HepG2 (cell line): ENCODE measurements at regions not wholly inside any gene's neighbourhood (a gene's known extent, or its start where the extent isn't known, plus 50 kb on each side); places are given as distances from the start of the nearest gene placed in this dataset.
"Not testable (repeated sequence)": the region's sequence is repeated elsewhere in the genome, so short reads cannot be mapped to it uniquely, and the experiment has no call there.

Experiments used
- ATAC-seq: fragments of 200-7000 bp; cut with Tn5 transposase; 3 replicates; pipeline ENCODE4 v1.9.1; 2020; ENCODE audit warnings: mild to moderate bottlenecking, moderate library complexity
- BruUV-seq: library from RNA; stranded (reverse); fragments of 400-500 nt; replicated peaks from 2 replicates; lab custom pipeline; 2021; lab: Mats Ljungman, UMichigan
- CTCF ChIA-PET: fragments of 300-600 bp; formaldehyde crosslinking; extraction: SDS; loops from one replicate; lab custom pipeline; 2021; ENCODE audit warnings: low total read pairs, inconsistent platforms, low intra/inter-chr PET ratio; lab: Yijun Ruan, JAX
- POLR2A ChIA-PET: fragments of 350-600 bp; sonication (Branson Sonifier 250); formaldehyde crosslinking; loops from one replicate; lab custom pipeline; 2020; ENCODE audit warnings: antibody characterized with exemption, inconsistent platforms; lab: Yijun Ruan, JAX
- DNase-seq: peaks from one replicate; pipeline ENCODE4 v3.0.0-alpha.2; 2015; ENCODE audit warnings: low spot score
- FAIRE-seq: peaks from 3 replicates; lab custom pipeline; 2011; peaks lifted over from hg19 to GRCh38; lab: Jason Lieb, UNC
- H2AFZ ChIP-seq: one replicate; pipeline ENCODE4 v1.6.1; 2011; ENCODE audit warnings: low read length, inconsistent platforms
- H3K27ac ChIP-seq: fragments of 300-600 bp; 3 replicates; pipeline ENCODE4 v1.8.0; 2011; ENCODE audit warnings: mixed run types, mild to moderate bottlenecking, mixed read lengths, low read length, inconsistent platforms; ENCODE audit not compliant: insufficient read depth; ENCODE audit errors: extremely low read length
- H3K27me3 ChIP-seq, 2 experiments: fragments of 200-600 bp in 1 of 2; 2 replicates in 1 of 2; 3 replicates in 1 of 2; pipeline versions ENCODE4 v1.6.0 to v1.8.0; 2011; ENCODE audit warnings: low read length in 2 of 2, mild to moderate bottlenecking in 2 of 2, moderate library complexity in 2 of 2, inconsistent platforms in 1 of 2; ENCODE audit not compliant: insufficient read depth in 2 of 2, control insufficient read depth in 1 of 2
- H3K36me3 ChIP-seq, 2 experiments: fragments of 200-600 bp in 1 of 2; replicated peaks in 1 of 2; 2 replicates in 1 of 2; 3 replicates in 1 of 2; pipeline versions ENCODE4 v1.5.1 to v1.8.0; 2011; ENCODE audit warnings: low read length in 2 of 2, inconsistent platforms in 1 of 2; ENCODE audit not compliant: insufficient read depth in 2 of 2, control insufficient read depth in 1 of 2
- H3K4me1 ChIP-seq: 2 replicates; pipeline ENCODE4 v1.5.1; 2012; ENCODE audit warnings: low read length, inconsistent platforms; ENCODE audit not compliant: insufficient read depth
- H3K4me2 ChIP-seq: 2 replicates; pipeline ENCODE4 v1.6.0; 2011; ENCODE audit warnings: low read depth, low read length, inconsistent platforms
- H3K4me3 ChIP-seq, 3 experiments: fragments of 200-600 bp in 1 of 3; sonication (generic), shearing (Covaris generic) in 1 of 3; replicated peaks in 1 of 3; 2 replicates each; pipeline ENCODE4 v1.5.1; 2011 to 2016; ENCODE audit warnings: low read length in 3 of 3, inconsistent platforms in 2 of 3, low read depth in 2 of 3, mild to moderate bottlenecking in 2 of 3, control low read depth in 1 of 3, mixed read lengths in 1 of 3; ENCODE audit not compliant: insufficient read depth in 1 of 3
- H3K79me2 ChIP-seq: one replicate; pipeline ENCODE4 v1.6.1; 2011; ENCODE audit warnings: low read length, inconsistent platforms; ENCODE audit not compliant: insufficient read depth
- H3K9ac ChIP-seq: 2 replicates; pipeline ENCODE4 v1.6.0; 2011; ENCODE audit warnings: mild to moderate bottlenecking, low read depth, low read length, inconsistent platforms; ENCODE audit not compliant: insufficient read depth
- H3K9me3 ChIP-seq: 2 replicates; pipeline ENCODE4 v1.5.1; 2012; ENCODE audit warnings: mild to moderate bottlenecking, low read length
- H4K20me1 ChIP-seq: 2 replicates; pipeline ENCODE4 v1.6.0; 2011; ENCODE audit warnings: inconsistent platforms, mild to moderate bottlenecking, low read length, moderate library complexity; ENCODE audit not compliant: insufficient read depth
- ARNT ChIP-seq: fragments of 450-650 bp; IDR thresholded peaks from 2 replicates; pipeline ENCODE4 v1.6.1; 2017
- HHEX ChIP-seq: IDR thresholded peaks from 2 replicates; pipeline ENCODE4 v1.6.1; 2016; ENCODE audit warnings: control low read depth
- MED1 ChIP-seq: sonication (generic); formaldehyde crosslinking; IDR thresholded peaks from 2 replicates; pipeline ENCODE4 v1.4.0; 2020; ENCODE audit warnings: missing genetic modification reagents
- MZF1 ChIP-seq: sonication (generic); formaldehyde crosslinking; IDR thresholded peaks from 2 replicates; pipeline ENCODE4 v1.8.1; 2023; ENCODE audit warnings: mild to moderate bottlenecking, missing genetic modification reagents, borderline replicate concordance
- NAIF1 ChIP-seq: sonication (generic); formaldehyde crosslinking; IDR thresholded peaks from 2 replicates; pipeline ENCODE4 v1.5.0; 2020; ENCODE audit warnings: mild to moderate bottlenecking, missing genetic modification reagents, borderline replicate concordance
- NR2F6 ChIP-seq, 2 experiments: IDR thresholded peaks; 2 replicates each; pipeline ENCODE4 v1.6.1; 2016; ENCODE audit warnings: antibody characterized with exemption in 1 of 2, mild to moderate bottlenecking in 1 of 2
- POLR2AphosphoS5 ChIP-seq: IDR thresholded peaks from 2 replicates; pipeline ENCODE4 v1.6.1; 2012; ENCODE audit warnings: low read depth, low read length
- TBX3 ChIP-seq: fragments of 450-650 bp; IDR thresholded peaks from 2 replicates; pipeline ENCODE4 v1.6.1; 2017; ENCODE audit warnings: antibody characterized with exemption, mild to moderate bottlenecking, inconsistent platforms, borderline replicate concordance
- ZNF891 ChIP-seq: sonication (generic); formaldehyde crosslinking; IDR thresholded peaks from 2 replicates; pipeline ENCODE4 v1.5.0; 2020; ENCODE audit warnings: mild to moderate bottlenecking, missing genetic modification reagents
- WGBS: methylation state at CpG from one replicate; pipeline ENCODE4 v1.1.6; 2017; ENCODE audit warnings: low lambda C conversion rate; 5-methylcytosine and 5-hydroxymethylcytosine counted together
- in situ Hi-C: cut with HindIII; loops from 2 replicates; pipeline ENCODE4 v1.10.0; 2017; ENCODE audit warnings: low pct_unique_long_range_greater_than_20kb; ENCODE audit not compliant: extremely low pct_ligation_motif_present
- intact Hi-C: fragments of 100-400 bp; cut with micrococcal nuclease; formaldehyde crosslinking; loops from one replicate; pipeline ENCODE4 v1.10.0; 2022; ENCODE audit not compliant: unreplicated experiment
- TF ChIP-seq, protein P1 (sequence below): sonication (generic); formaldehyde crosslinking; IDR thresholded peaks from 2 replicates; pipeline ENCODE4 v1.4.0; 2020; ENCODE audit warnings: missing genetic modification reagents
- TF ChIP-seq, protein P2 (sequence below): sonication (generic); formaldehyde crosslinking; IDR thresholded peaks from 2 replicates; pipeline ENCODE4 v1.4.0; 2020; ENCODE audit warnings: missing genetic modification reagents

DNA sequence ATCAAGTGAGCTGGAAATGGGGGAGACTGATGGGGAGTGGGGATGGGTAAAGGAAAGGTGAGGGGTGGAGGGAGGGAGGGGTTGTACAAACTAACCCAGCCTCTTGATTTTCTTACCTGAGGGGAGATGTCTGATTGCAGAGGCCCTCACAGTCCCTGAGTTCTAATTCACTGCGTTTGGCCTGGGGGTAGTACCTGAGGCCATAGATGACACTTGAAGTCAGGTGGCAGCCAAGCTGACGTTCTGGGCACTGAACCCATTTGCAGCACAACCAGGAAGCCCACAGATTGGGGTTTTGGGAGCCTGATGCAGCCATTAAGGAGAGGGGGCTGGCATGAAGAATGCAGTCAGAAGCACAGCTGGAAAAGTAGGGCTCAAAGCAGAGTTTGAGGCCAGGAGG, 153.8 kb upstream of the DTNBP1 start:
- ChIA-PET CTCF (no interaction called here), POLR2A (no interaction called here)
- intact Hi-C loops: no loop called here
- Histone ChIP-seq H3K9me3 (no peaks in the 10 kb centered on the region), H3K4me1 (no peaks in the 10 kb centered on the region), H3K9ac (no peak overlapping the region), H3K27ac (no peak overlapping the region), H3K79me2 (no peaks in the 10 kb centered on the region), H3K36me3 (no peaks in the 10 kb centered on the region), H2AFZ (no peak overlapping the region), H3K4me2 (no peak overlapping the region), H3K27me3 (peaks cover 3 to 21% of the 10 kb centered on the region in 2 experiments; a peak in 4 of 5 replicates), H3K4me3 (no peak overlapping the region), H4K20me1 (no peaks in the 10 kb centered on the region)
- no peak for ATAC-seq
- DNase-seq: no peak
- 0% methylated on average over 2 of the region's 2 CpGs for WGBS
- TF ChIP-seq, protein P1, sequence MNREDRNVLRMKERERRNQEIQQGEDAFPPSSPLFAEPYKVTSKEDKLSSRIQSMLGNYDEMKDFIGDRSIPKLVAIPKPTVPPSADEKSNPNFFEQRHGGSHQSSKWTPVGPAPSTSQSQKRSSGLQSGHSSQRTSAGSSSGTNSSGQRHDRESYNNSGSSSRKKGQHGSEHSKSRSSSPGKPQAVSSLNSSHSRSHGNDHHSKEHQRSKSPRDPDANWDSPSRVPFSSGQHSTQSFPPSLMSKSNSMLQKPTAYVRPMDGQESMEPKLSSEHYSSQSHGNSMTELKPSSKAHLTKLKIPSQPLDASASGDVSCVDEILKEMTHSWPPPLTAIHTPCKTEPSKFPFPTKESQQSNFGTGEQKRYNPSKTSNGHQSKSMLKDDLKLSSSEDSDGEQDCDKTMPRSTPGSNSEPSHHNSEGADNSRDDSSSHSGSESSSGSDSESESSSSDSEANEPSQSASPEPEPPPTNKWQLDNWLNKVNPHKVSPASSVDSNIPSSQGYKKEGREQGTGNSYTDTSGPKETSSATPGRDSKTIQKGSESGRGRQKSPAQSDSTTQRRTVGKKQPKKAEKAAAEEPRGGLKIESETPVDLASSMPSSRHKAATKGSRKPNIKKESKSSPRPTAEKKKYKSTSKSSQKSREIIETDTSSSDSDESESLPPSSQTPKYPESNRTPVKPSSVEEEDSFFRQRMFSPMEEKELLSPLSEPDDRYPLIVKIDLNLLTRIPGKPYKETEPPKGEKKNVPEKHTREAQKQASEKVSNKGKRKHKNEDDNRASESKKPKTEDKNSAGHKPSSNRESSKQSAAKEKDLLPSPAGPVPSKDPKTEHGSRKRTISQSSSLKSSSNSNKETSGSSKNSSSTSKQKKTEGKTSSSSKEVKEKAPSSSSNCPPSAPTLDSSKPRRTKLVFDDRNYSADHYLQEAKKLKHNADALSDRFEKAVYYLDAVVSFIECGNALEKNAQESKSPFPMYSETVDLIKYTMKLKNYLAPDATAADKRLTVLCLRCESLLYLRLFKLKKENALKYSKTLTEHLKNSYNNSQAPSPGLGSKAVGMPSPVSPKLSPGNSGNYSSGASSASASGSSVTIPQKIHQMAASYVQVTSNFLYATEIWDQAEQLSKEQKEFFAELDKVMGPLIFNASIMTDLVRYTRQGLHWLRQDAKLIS (CRISPR knock-in tag): no peak
- TF ChIP-seq MZF1 (CRISPR knock-in tag) (no peak), HHEX (no peak), ARNT (no peak), NR2F6 (IDR thresholded peaks at IDR 0.05) (no peak), NR2F6 (CRISPR knock-in tag; IDR thresholded peaks at IDR 0.05) (no peak), TBX3 (no peak), NAIF1 (CRISPR knock-in tag) (no peak), ZNF891 (no peak), POLR2AphosphoS5 (no peak), MED1 (no peak)
- TF ChIP-seq, protein P2, sequence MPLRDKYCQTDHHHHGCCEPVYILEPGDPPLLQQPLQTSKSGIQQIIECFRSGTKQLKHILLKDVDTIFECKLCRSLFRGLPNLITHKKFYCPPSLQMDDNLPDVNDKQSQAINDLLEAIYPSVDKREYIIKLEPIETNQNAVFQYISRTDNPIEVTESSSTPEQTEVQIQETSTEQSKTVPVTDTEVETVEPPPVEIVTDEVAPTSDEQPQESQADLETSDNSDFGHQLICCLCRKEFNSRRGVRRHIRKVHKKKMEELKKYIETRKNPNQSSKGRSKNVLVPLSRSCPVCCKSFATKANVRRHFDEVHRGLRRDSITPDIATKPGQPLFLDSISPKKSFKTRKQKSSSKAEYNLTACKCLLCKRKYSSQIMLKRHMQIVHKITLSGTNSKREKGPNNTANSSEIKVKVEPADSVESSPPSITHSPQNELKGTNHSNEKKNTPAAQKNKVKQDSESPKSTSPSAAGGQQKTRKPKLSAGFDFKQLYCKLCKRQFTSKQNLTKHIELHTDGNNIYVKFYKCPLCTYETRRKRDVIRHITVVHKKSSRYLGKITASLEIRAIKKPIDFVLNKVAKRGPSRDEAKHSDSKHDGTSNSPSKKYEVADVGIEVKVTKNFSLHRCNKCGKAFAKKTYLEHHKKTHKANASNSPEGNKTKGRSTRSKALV (CRISPR knock-in tag): no peak
- no peak for FAIRE-seq
- in situ Hi-C loops: no loop called here
- BruUV-seq: no TSS peak

DNA sequence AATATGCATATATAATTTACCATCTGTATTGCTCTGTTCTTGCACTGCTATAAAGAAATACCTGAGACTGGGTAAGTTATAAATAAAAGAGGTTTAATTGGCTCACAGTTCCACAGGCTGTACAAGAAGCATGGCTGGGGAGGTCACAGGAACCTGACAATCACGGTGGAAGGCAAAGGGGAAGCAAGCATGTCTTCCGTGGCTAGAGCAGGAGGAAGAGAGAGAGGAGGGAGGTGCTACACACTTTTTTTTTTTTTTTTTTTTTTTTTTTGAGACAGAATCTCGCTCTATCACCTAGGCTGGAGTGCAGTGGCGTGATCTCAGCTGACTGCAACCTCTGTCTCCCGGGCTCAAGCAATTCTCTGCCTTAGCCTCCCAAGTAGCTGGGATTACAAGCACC, 150.9 kb upstream of the DTNBP1 start:
- H4K20me1 ChIP-seq, intact Hi-C loops, POLR2A ChIA-PET, H2AFZ ChIP-seq, BruUV-seq, H3K79me2 ChIP-seq, H3K27ac ChIP-seq, in situ Hi-C loops, ATAC-seq, H3K36me3 ChIP-seq, H3K9me3 ChIP-seq, H3K4me1 ChIP-seq, H3K4me3 ChIP-seq, H3K9ac ChIP-seq, H3K4me2 ChIP-seq, H3K27me3 ChIP-seq, CTCF ChIA-PET, DNase-seq, FAIRE-seq: not testable (repeated sequence)
- WGBS: 13% methylated on average over 5 of the region's 5 CpGs
